ENCODE measurements at regions not wholly inside any gene's neighbourhood (a gene's known extent, or its start where the extent isn't known, plus 50 kb on each side); places are given as distances from the start of the nearest gene placed in this dataset.
"Not testable (repeated sequence)": the region's sequence is repeated elsewhere in the genome, so short reads cannot be mapped to it uniquely, and the experiment has no call there.

DNA sequence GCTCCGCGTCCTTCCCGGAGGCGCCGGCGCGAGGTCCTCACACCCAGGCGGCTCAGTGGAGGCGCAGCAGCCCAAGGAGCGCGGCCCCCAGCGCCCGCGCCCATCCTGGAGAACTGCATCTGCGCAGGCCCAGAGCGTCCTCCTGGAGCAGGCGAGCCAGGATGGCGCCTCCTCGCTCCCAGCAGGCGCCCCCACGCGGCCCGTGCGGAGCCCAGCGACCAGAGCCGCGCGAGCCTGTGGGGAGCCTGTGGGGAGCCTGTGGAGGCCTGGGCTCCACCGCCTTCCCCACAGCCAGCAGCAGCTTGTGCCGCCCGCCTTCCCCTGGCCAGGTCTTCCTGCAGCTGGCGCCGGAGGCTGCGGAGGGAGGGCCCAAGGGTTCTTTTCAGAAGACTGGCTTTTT lies 953.9 kb downstream of the TMEM121 start:
- DNase-seq: not testable (repeated sequence)

GRCh38 chr14:106482213-106482612 lies 955.8 kb downstream of the TMEM121 start:
- not testable (repeated sequence) for DNase-seq

GRCh38 chr14:106487600-106487999 lies 961.2 kb downstream of the TMEM121 start:
- DNase-seq: no peak

- no peak for DNase-seq
These were observed 961.9 kb downstream of the TMEM121 start for GRCh38 chr14:106488291-106488690.

- no peak for DNase-seq
These were observed 962.9 kb downstream of the TMEM121 start for GRCh38 chr14:106489112-106489881.

- DNase-seq: no peak
These were observed 964.1 kb downstream of the TMEM121 start for GRCh38 chr14:106490442-106490841.

DNA sequence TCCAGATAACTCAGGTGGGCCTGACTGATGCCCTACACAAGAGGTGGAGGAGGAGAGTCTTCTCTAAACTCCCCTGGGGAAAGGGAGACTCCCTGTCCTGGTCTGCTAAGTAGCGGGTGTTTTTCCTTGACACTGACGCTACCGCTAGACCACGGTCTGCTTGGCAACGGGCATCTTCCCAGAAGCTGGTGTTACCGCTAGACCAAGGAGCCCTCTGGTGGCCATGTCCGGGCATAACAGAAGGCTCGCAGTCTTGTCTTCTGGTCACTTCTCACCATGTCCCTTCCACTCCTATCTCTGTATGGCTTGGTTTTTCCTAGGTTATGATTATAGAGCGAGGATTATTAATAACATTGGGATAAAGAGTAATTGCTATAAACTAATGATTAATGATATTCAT lies 965.5 kb downstream of the TMEM121 start:
- DNase-seq: no peak

DNA sequence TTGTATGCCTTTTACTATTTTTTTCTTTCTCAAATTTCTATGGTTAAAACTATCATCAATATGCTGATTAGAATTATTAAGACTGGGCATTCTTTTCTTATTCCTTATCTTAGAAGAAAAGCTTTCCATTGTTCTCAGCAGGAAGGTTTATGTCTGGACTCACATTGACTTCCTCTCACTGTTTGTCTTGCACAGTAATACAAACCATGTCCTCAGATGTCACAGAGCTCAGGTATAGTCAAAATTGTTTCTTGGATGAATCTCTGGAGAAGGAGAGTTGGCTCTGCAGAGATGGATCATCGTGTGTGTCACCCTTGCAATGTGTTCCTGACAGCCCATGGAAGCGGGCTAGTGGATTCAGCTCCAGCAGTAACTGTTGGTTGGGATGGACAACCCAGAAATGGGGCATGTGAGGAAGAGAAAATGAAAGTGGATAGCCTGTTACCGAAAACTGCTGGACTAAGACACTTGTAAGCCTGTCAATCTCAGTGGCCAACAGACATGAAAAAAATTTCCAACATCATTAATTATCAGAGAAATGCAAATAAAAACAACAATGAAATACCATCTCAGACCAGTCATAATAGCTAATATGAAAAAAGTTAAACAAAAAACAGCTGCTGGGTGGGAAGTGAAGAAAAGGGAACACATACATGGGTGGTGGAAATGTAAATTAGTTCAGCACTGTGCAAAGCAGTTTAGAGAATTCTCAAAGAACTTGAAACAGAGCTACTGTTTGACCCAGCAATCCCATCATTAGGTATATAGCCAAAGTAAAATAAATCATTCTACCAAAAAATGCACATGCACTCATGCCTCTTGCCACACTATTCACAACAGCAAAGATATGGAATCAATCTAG lies 967.8 kb downstream of the TMEM121 start:
- no peak for DNase-seq

DNA sequence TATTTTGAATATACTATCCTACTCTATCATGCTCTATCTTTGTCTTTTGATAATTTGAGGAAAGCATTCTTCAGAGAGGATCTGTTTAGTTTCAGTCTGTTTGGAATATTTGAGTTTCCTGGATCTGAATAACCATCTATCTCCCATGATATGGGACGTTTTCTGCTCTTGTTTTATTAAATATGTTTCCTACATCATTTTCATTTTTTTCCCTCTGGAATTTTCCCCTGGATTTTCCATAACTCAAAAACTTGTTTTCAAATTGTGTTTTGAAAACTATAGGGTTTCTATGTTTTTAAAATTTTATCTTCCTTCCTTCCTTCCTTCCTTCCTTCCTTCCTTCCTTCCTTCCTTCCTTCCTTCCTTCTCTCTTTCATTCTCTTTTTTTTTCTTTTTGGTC lies 974.2 kb downstream of the TMEM121 start:
- no peak for DNase-seq

DNA sequence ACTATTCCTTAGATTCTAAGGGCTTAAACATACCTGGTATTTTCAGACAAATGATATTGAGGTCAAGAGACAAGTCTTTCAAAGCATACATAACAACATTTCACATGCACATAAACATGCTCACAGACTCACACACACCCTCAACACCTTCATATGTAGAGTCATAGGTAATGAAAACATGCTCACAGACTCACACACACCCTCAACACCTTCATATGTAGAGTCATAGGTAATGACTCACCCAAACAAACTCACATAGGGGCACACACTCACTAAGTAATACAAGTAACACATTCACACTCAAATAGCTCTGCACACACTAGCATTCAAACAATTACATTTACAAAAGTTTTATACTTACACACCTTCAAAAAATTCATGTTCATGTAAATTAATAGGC lies 975.5 kb downstream of the TMEM121 start:
- DNase-seq: no peak

DNA sequence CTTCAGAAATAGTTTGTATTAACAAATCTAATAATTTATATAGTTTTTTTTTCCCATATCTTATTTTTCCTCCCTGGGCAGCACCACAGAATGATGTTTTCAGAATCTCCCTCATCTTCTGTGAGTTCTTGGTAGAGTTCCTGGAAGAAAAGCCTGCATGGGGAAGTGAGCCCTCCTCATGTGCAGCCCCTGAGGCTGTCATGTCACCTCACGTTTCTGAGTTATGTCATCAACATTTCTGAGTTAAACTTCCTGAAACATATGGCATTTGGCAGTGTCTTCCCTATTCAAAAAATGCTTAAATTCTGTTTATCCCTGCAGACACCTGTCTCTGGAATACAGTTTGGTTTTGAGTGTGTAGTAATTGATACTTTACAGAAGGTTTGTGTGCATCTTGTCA lies 979.0 kb downstream of the TMEM121 start:
- no peak for DNase-seq

GRCh38 chr14:106506881-106507305 lies 980.5 kb downstream of the TMEM121 start:
- DNase-seq: no peak

GRCh38 chr14:106507354-106507753 lies 981.0 kb downstream of the TMEM121 start:
- no peak for DNase-seq

DNA sequence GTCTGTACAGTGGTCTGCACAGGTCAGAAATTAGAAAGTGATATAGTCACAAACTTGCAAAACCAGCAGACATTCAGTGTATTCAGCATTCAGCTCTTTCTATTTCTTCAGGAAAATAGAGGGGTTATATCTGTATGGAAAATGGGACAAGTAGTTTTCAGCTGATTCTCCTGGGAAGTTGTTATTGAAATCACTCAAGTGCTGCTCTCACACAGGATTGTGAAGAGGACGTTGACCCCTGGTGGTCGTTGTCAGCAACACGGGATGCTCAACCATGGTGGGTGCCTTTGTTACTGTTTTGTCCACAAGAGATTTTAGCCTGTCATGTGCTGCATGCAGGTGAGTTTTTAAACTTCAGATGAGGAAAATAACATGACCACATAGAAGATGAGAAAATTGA lies 981.8 kb downstream of the TMEM121 start:
- DNase-seq: no peak

DNA sequence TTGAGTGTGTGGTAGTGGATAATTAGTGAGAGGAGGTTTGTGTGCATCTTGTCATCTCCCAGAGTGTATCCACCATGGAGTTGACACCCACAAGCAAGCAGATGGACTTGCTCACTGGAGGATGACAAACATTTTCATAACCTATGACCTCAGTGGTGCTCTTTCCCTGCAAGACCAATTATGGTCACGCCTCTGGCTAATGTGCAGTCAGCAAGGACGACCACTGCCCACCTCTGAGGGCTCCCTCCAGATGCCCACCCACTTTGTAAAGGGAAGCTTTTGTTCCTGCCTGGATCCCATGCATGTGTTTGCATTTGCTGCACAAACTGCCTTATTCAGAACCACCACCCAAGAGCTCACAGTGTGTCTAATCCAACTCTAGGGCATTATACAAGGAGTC lies 982.8 kb downstream of the TMEM121 start:
- DNase-seq: no peak

DNA sequence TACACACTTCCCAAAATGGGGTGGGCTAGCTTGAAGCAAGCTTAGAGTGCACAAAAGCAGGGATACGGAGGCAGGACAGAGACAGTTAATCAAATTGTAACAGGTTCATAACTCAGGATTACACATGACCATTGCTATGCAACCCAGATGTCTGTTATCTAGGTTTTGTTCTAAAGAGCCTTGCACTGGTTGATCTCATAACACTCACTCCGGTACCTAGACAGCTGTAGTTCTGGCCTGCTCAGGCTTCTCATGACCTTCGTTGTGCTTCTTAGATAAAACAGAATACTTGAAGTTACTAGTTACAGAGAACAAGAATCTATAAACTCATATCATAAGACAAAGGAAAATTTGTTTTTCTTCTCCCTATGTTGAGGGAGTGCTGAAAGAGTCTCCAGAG lies 983.4 kb downstream of the TMEM121 start:
- no peak for DNase-seq

DNA sequence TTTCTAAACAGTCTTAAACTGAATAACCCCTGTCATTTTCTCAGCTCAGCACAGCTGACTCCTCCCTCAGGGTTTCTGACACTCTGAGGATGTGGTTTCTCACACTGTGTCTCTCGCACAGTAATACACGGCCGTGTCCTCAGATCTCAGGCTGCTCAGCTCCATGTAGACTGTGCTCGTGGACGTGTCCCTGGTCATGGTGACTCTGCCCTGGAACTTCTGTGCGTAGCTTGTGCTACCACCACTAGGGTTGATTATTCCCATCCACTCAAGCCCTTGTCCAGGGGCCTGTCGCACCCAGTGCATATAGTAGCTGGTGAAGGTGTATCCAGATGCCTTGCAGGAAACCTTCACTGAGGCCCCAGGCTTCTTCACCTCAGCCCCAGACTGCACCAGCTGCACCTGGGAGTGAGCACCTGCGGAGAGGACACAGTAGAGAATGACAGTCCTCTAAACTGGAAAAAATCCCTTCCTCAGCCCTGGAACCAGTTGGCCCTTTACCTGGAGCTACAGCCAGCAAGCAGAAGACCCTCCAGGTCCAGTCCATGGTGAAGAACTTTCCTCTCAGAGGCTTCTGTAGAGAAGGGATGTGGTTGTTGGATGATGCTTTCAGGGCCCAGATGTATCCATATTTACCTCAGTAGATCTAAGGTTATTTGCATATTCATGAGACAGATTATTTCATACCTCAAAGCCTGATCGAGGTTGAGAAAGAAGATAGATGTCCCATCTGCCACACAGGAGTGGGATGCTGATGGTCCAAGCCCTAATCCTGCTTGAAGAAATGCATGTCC lies 984.8 kb downstream of the TMEM121 start:
- DNase-seq: no peak

- no peak for DNase-seq
These were observed 985.4 kb downstream of the TMEM121 start for GRCh38 chr14:106511800-106512198.

DNA sequence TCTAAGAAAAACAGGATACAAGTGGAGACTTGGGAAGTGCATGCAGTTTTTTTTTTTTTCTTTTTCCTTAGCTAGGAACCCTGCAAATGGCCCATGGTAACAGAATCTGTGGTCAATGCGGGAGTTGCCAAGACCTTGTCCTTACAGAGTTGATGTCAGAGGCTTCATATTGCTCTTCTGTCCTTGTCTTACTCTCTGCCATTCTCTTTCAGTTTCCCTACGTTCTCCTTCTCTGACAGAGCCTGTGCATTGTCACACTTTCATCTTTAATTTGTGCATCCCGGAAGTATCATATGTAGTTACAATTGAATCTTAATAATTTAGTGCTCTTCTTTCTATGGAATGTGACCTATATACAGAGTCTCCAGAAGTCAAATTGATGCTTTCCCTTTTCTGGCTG lies 986.9 kb downstream of the TMEM121 start:
- DNase-seq: no peak

DNA sequence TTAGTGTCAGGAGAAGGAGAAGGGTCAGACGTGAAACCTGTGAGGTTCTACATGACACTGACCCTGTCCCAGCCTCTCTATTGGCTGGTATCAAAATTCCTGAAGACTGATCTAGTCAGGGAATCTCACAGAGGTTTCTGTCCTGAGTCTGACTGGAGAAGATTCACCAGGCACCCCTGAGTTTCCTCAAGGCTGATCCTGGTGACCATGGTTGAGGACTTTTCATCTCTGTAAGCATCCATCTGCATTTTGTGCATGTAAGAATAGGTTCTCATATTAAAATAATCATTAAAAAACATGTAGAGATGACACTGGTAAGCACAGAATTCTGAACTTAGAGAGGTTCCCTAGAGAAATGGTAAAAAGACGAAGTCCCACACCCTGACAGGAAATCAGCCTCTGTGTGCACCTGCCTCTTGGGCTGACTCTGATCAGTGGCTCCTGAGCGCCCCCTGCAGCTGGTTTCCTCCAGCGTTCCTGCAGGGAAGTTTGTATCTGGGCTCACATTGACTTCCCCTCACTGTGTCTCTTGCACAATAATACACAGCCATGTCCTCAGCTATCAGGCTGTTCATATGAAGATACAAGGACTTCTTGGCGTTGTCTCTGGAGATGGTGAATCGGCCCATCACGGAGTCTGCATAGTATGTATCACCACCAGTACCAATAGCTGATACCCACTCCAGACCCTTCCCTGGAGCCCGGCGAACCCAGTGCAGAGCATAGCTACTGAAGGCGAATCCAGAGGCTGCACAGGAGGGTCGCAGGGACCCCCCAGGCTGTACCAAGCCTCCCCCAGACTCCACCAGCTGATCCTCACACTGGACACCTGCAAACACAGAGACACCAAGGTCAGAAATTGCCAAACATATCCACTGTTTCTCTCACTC lies 991.9 kb downstream of the TMEM121 start:
- DNase-seq: no peak

GRCh38 chr14:106522118-106522517 lies 995.7 kb downstream of the TMEM121 start:
- DNase-seq: not testable (repeated sequence)

DNA sequence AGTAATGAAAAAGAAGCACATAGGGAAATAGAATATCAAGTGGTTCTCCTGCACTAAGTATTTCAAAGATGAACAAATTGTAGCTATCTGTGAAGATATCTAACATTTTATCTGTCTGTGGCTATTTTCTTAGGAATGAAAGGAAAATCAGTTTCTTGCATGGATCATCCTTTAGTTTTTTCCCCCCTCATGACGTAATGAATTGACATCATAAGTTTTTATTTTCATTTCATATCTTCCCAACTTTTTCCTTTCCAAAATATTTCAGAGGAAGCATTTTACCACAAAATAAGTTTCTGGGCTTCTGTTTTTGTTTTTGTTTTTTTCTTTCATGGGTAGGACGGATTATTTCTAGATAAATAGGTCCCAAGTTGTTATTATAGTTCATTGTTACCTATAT lies 996.6 kb downstream of the TMEM121 start:
- DNase-seq: no peak

All from right forelimb (tissue), 1 donor.